ENCODE measurements at regions not wholly inside any gene's neighbourhood (a gene's known extent, or its start where the extent isn't known, plus 50 kb on each side); places are given as distances from the start of the nearest gene placed in this dataset.

- POLR2A ChIA-PET, result no interaction called here
- Histone ChIP-seq H4K20me1 (ENCODE audit: control insufficient read depth, insufficient read depth) (no peaks in the 10 kb centered on the region), H3K4me2 (ENCODE audit: control insufficient read depth, insufficient read depth) (no peak overlapping the region), H3K4me1 (ENCODE audit: control insufficient read depth, insufficient read depth, low read length) (no peaks in the 10 kb centered on the region), H3K4me3 (no peak overlapping the region), H3K9me3 (replicated peaks; ENCODE audit: control insufficient read depth, insufficient read depth, low read length) (no peaks in the 10 kb centered on the region), H3K27ac (ENCODE audit: control insufficient read depth, insufficient read depth) (no peak overlapping the region), H3K9ac (ENCODE audit: control insufficient read depth, insufficient read depth, low read length) (no peak overlapping the region), H2AFZ (ENCODE audit: control insufficient read depth, low read depth, low read length) (no peak overlapping the region), H3K36me3 (ENCODE audit: control insufficient read depth in 2 of 2, insufficient read depth in 2 of 2, low read length in 1 of 2) (no peaks in the 10 kb centered on the region), H3K27me3 (replicated peaks in 1 of 2; ENCODE audit: control insufficient read depth in 2 of 2, insufficient read depth in 2 of 2, low read length in 1 of 2) (no peaks in the 10 kb centered on the region; a peak in 1 of 4 replicates), H3K79me2 (ENCODE audit: control insufficient read depth, insufficient read depth, low read length) (no peaks in the 10 kb centered on the region)
- in situ Hi-C loops (cut with MboI) (no loop called here), intact Hi-C loops (cut with micrococcal nuclease; ENCODE audit: unreplicated experiment) (no loop called here)
- SMC1A ChIA-PET (ENCODE audit: uncharacterized antibody, unreplicated experiment), result no interaction called here
- no TSS peak for BruUV-seq (replicated peaks)
- no peak for TF ChIP-seq RFX5 (IDR thresholded peaks at IDR 0.05; ENCODE audit: low read depth, low read length)
- TF ChIP-seq TAF1 (IDR thresholded peaks at IDR 0.05; ENCODE audit: borderline replicate concordance, low read depth, low read length), result no peak
- TF ChIP-seq SREBF1 (IDR thresholded peaks at IDR 0.05; ENCODE audit: low read length), result no peak
- TF ChIP-seq SUZ12 (IDR thresholded peaks at IDR 0.05; ENCODE audit: unreplicated experiment), result no peak
- TF ChIP-seq ZNF384 (IDR thresholded peaks at IDR 0.05; ENCODE audit: borderline replicate concordance, low read depth, low read length), result no peak
- TF ChIP-seq MTA2 (IDR thresholded peaks at IDR 0.05; ENCODE audit: low read depth), result no peak
- TF ChIP-seq CBX5 (IDR thresholded peaks at IDR 0.05; ENCODE audit: low read depth), result no peak
- no peak for TF ChIP-seq GABPA (IDR thresholded peaks at IDR 0.05; ENCODE audit: low read depth)
- no peak for TF ChIP-seq ETV6 (conservative IDR thresholded peaks at IDR 0.05 in 1 of 2, IDR thresholded peaks at IDR 0.05 in 1 of 2; ENCODE audit: borderline replicate concordance in 1 of 2, low read depth in 1 of 2)
- no peak for TF ChIP-seq ELK1 (IDR thresholded peaks at IDR 0.05; ENCODE audit: low read depth, low read length)
- TF ChIP-seq CEBPZ (IDR thresholded peaks at IDR 0.05; ENCODE audit: low read depth, low read length), result no peak
- TF ChIP-seq ZNF207 (IDR thresholded peaks at IDR 0.05; ENCODE audit: borderline replicate concordance), result no peak
- no peak for TF ChIP-seq BCL3 (IDR thresholded peaks at IDR 0.05; ENCODE audit: borderline replicate concordance, insufficient read depth, low read depth, low read length, poor library complexity, severe bottlenecking)
- no peak for TF ChIP-seq SRF (IDR thresholded peaks at IDR 0.05; ENCODE audit: low read depth in 2 of 2, low read length in 2 of 2)
- no peak for TF ChIP-seq YBX1 (IDR thresholded peaks at IDR 0.05)
- TF ChIP-seq NKRF (conservative IDR thresholded peaks at IDR 0.05), result no peak
- 55% methylated on average over 3 of the region's 3 CpGs for WGBS (ENCODE audit: insufficient coverage, insufficient replicate concordance, low lambda C conversion rate, missing lambda C conversion rate)
- no peak for FAIRE-seq
- DNase-seq (ENCODE audit: low read depth, low spot score), result no peak
- RAD21 ChIA-PET (ENCODE audit: unreplicated experiment), result no interaction called here
- no peak for ATAC-seq
- CTCF ChIA-PET, result interaction anchor here (0.9 to 1.1 kb wide), 2 partner anchors 13 to 14 kb away, joined by 4 to 5 read pairs; no protein-coding TSS in a partner anchor
Observed at GRCh38 chr3:102660653-102661052, 225.8 kb downstream of the ZPLD1 start.
